IgD-negative memory B cell (primary cell): ENCODE measurements at regions not wholly inside any gene's neighbourhood (a gene's known extent, or its start where the extent isn't known, plus 50 kb on each side); places are given as distances from the start of the nearest gene placed in this dataset.
A peak's percentile ranks its signal among the peaks of the same experiment; 100 is the strongest.

ENCODE experiments used
- H3K27ac Mint-ChIP-seq, 3 donors: one replicate each; pipeline ENCODE4 v1.8.0; 2020 to 2022; ENCODE audit warnings: mild to moderate bottlenecking in 3 of 3, mixed read lengths in 3 of 3, moderate library complexity in 1 of 3
- H3K27me3 Mint-ChIP-seq: one replicate; pipeline ENCODE4 v1.8.0; 2021; ENCODE audit warnings: mixed read lengths
- H3K36me3 Mint-ChIP-seq: one replicate; pipeline ENCODE4 v1.8.0; 2020; ENCODE audit warnings: mild to moderate bottlenecking, mixed read lengths
- H3K4me1 Mint-ChIP-seq, 3 donors: one replicate each; pipeline ENCODE4 v1.8.0; 2020 to 2022; ENCODE audit warnings: mixed read lengths in 3 of 3, mild to moderate bottlenecking in 1 of 3
- H3K4me3 Mint-ChIP-seq, 4 donors: one replicate each; pipeline ENCODE4 v1.8.0; 2020 to 2022; ENCODE audit warnings: mild to moderate bottlenecking in 4 of 4, mixed read lengths in 4 of 4, moderate library complexity in 3 of 4
- H3K9me3 Mint-ChIP-seq, 3 donors: one replicate each; pipeline ENCODE4 v1.8.0; 2020 to 2021; ENCODE audit warnings: mixed read lengths in 3 of 3, mild to moderate bottlenecking in 1 of 3

DNA sequence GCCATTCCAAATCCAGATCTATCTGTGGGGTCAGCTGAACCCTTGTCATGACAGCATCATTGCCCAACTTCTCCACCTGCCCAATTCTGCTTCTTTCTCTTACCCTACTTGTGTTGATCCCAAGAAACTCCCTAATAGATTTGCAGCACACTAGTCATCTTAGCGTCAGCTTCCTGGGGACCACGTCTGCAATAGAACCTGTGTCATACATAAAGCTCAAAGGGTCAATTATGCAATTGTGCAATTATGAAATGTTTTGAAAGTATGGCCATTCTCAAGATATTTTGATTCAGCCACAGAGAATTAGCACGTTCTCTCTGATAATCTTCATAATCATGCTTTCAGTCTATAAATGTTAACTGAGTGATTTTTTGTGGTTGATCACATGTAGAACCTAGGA is 87.4 kb upstream of the PAPPA start:
- Mint-ChIP-seq H3K27me3 (peaks cover 1% of the 10 kb centered on the region), H3K4me3 (no peak overlapping the region), H3K36me3 (no peaks in the 10 kb centered on the region), H3K27ac (no peak overlapping the region), H3K9me3 (no peaks in the 10 kb centered on the region), H3K4me1 (no peaks in the 10 kb centered on the region)

DNA sequence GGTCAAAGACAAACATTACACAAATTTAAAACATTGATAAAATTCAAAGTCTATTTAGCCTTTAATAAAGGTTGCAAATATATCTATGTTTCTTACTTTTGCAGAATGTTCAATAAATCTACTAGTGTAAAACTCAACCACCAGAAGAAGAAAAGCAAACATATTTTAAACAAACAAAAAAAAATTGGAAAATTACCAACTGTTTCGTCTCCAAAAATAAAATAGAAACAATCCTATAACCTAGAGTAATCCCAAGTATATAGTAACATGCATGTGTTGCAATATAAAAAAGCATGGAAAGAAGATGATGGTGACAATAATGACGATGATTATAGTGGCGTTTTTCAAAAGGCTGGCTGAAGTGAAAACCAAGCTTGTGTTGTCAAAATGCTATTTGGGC is 86.0 kb upstream of the PAPPA start:
- no peak overlapping the region for H3K4me3 Mint-ChIP-seq
- H3K36me3 Mint-ChIP-seq: no peaks in the 10 kb centered on the region
- H3K27me3 Mint-ChIP-seq: peaks cover 1% of the 10 kb centered on the region
- no peaks in the 10 kb centered on the region for H3K4me1 Mint-ChIP-seq
- H3K9me3 Mint-ChIP-seq: no peaks in the 10 kb centered on the region
- no peak overlapping the region for H3K27ac Mint-ChIP-seq

DNA sequence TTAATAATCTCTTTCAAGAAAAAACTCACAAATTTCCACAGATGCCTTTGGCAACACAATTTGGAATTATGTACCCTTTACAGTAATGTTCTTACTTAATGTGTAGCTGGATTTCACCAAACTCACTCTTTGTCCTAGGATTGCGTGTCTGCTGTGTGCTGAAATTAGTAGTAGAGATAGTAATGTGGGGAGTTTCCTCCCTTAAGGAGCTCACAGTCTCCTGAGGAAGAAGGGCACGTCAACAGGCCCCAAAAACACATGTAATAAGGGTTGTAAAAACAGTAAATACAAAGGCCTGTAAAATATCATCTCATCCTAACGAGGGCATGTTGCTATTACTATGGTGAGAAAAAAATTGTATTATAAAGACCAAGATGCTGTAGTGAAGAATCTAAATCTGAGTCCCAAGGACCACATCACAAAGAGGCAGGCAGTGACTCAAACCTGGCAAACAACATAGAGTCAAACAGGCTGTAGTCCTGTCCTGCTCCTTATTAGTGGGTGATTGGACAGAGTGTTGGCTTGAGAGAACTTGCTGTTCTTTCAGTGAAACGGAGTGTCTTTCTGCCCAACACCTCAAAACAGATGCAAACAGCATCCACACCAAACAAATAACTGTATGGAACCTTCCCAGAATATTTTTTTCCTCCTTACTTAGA is 83.2 kb upstream of the PAPPA start:
- H3K4me1 Mint-ChIP-seq: no peaks in the 10 kb centered on the region
- no peak overlapping the region for H3K27ac Mint-ChIP-seq
- no peak overlapping the region for H3K4me3 Mint-ChIP-seq
- H3K36me3 Mint-ChIP-seq: no peaks in the 10 kb centered on the region
- no peaks in the 10 kb centered on the region for H3K27me3 Mint-ChIP-seq
- peaks cover 0 to 5% (median 0%) of the 10 kb centered on the region in 3 donors for H3K9me3 Mint-ChIP-seq

DNA sequence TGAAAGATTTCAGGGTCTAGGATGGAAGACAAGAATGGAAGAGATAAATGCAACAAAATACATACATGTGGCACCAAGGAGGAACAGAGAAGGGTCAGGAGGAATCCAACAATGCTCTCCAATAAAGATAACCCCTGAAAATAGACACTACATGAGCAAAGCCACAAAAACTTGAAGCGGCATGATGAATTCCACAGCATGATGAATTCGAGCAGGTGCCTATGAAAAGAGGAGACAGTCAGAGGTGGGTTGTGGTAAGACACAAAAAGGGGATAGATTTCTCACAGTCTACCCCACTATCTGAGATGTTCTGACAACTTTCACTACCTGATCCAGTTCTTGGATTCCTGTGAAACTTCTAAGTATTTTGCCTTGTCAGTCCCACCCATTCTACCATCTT is 81.5 kb upstream of the PAPPA start:
- Mint-ChIP-seq H3K36me3 (no peaks in the 10 kb centered on the region), H3K27ac (no peak overlapping the region), H3K9me3 (peaks cover 0 to 5% (median 0%) of the 10 kb centered on the region in 3 donors), H3K27me3 (no peaks in the 10 kb centered on the region), H3K4me3 (no peak overlapping the region), H3K4me1 (no peaks in the 10 kb centered on the region)

DNA sequence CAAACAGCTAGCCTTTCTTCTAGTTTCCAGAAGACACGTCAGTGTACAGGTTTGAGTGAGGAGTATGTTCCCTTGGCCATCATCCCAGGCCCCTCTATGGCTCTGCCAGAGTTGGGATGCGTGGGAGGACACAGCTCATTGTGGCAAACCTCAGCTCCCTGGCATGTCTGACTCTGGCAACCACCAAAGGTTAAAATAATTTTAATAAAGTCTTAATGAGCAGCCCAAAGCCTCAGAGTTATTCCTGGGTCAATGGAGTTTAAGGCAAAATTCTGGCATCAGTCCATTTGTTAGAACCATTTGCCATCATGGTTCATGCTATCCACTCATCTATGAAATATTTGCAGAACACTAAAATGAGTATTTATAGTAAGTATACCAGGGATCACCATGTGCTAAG is 79.8 kb upstream of the PAPPA start:
- peaks cover 0 to 5% (median 0%) of the 10 kb centered on the region in 3 donors for H3K9me3 Mint-ChIP-seq
- no peak overlapping the region for H3K27ac Mint-ChIP-seq
- no peaks in the 10 kb centered on the region for H3K4me1 Mint-ChIP-seq
- H3K4me3 Mint-ChIP-seq: no peak overlapping the region
- H3K27me3 Mint-ChIP-seq: no peaks in the 10 kb centered on the region
- no peaks in the 10 kb centered on the region for H3K36me3 Mint-ChIP-seq

DNA sequence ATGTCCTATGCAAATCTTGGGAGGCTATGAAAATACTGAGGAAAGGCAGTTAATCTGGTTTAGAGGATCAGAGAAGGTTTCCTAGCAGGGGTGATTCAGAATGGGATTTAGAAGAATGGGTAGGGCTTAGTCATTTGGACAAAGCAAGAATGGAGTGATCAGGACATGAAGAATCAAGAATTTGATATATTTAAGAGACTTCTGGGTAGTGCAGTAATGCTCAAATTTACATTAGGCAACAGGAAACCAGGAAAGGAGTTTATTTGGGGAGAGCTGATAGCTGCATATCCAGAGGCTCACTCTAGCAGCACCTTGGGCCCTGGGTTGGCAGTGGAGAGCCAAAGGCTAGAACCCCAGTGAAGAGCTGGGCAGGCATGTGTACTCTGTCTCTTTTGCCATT is 78.9 kb upstream of the PAPPA start:
- no peak overlapping the region for H3K27ac Mint-ChIP-seq
- no peaks in the 10 kb centered on the region for H3K27me3 Mint-ChIP-seq
- H3K4me3 Mint-ChIP-seq: no peak overlapping the region
- no peaks in the 10 kb centered on the region for H3K4me1 Mint-ChIP-seq
- peaks cover 0 to 5% (median 0%) of the 10 kb centered on the region in 3 donors for H3K9me3 Mint-ChIP-seq
- H3K36me3 Mint-ChIP-seq: no peaks in the 10 kb centered on the region

DNA sequence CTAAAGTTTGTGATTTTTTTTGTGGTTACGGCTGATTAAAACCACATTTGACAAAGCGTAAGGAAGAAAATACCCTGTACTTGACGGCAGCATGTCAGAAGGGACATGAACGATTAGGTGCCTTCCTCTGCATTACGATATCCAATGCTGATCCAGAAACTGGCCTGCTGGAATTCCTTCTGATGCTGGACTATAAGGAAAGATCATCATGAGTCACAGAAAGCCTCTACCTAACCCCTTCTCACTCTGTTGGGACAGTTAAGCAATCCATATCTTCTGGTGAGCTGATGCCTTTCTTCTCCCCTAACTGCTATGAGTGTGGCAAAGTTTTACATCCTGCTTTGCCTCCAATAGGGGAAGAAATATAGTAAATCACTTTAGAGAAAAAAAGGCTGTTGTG is 78.4 kb upstream of the PAPPA start:
- no peaks in the 10 kb centered on the region for H3K27me3 Mint-ChIP-seq
- H3K36me3 Mint-ChIP-seq: no peaks in the 10 kb centered on the region
- H3K27ac Mint-ChIP-seq: no peak overlapping the region
- H3K4me1 Mint-ChIP-seq: no peaks in the 10 kb centered on the region
- H3K4me3 Mint-ChIP-seq: no peak overlapping the region
- H3K9me3 Mint-ChIP-seq: peaks cover 0 to 5% (median 0%) of the 10 kb centered on the region in 3 donors

DNA sequence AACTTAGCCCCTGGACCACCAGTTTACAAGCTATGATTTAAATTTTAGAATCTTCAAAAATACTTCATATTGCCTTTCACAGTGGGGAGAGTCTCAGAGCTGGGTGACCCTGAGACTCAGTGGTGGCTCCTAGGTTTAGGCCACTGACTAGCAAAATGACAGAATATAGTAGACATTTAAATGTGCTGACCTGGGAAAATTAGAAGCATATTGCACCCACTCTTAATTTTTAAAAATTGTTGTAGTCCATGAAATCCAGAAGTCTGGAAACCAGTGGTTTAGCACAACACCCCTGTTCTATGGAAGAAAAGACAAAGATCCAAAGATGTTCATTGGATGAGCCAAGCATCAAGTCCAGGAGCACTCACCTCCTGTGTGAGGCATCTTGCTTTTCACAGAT is 75.0 kb upstream of the PAPPA start:
- Mint-ChIP-seq H3K4me3 (no peak overlapping the region), H3K4me1 (no peaks in the 10 kb centered on the region), H3K36me3 (no peaks in the 10 kb centered on the region), H3K27ac (no peak overlapping the region), H3K9me3 (peaks cover 0 to 2% (median 0%) of the 10 kb centered on the region in 3 donors), H3K27me3 (no peaks in the 10 kb centered on the region)

DNA sequence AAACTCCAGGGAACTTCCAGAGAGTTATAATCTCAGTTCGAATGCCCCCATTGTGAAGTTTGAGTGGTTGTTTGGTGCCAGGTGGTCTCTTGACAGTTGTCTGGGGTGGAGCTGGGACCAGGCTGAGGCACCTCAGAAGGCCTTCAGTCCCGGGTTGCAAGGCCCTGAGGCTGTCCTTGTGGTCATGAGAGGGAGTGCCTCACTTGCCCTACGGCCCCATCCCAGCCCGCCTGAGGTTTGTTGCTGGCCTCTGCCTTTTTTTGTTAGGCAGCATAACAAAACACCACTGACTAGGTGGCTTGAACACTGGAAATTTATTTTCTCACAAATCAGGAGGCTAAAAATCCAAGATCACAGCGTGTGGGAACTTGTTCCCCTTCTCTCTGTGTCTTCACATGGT is 73.0 kb upstream of the PAPPA start:
- Mint-ChIP-seq H3K9me3 (no peaks in the 10 kb centered on the region), H3K36me3 (no peaks in the 10 kb centered on the region), H3K4me1 (no peaks in the 10 kb centered on the region), H3K27me3 (no peaks in the 10 kb centered on the region), H3K4me3 (no peak overlapping the region), H3K27ac (peak overlapping the region in 1 of 3 donors; percentile 55)

DNA sequence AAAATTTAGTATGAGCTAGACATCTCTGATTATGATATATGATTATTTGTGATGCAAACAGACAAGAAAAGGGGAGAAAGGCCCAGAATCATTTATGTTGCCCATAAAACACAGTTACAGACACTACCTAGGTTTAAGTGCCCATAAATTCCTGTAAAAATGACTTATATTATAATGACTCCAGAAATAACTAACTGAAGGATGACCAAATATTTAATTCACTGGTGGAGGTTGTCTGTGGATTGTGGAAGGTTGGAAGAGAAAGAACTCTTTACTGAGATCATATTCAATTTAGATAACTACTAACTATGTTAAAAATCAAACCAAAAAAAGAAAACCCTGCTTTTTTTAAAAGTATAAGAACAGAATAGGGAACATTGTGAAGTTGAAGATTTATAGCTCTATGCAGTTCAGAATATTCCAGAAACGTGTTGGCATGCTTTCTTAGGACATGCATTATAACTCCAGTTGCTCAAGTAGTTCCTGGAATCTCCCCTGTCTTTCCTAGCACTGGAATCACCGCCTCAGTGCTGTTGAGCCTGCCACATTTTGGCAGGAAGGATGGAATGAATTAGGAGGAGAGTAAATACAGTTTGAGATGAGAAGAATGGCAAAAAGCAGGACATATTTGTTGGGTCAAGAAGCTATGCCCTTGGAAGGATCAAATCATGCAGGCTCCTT is 72.0 kb upstream of the PAPPA start:
- no peaks in the 10 kb centered on the region for H3K9me3 Mint-ChIP-seq
- no peaks in the 10 kb centered on the region for H3K36me3 Mint-ChIP-seq
- no peak overlapping the region for H3K4me3 Mint-ChIP-seq
- no peaks in the 10 kb centered on the region for H3K4me1 Mint-ChIP-seq
- H3K27me3 Mint-ChIP-seq: no peaks in the 10 kb centered on the region
- no peak overlapping the region for H3K27ac Mint-ChIP-seq

DNA sequence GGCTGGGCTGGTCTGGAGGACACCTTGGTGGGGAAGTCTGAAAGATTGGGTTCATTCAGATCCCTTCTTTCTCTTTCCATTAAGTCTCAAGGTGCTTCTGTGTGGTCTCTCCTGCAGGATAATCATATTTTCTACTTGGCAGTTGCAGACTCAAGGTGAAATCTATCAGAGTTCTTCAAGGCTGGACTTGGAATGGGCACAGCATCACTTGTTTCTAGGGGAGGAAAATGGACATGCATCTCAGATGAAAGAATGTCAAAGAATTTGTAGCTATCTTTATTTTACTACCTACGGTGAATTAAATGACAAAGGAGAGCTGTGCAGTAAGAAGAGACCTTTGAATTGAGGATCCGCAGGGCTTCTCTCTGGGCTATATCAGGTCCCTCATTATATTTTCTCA is 69.8 kb upstream of the PAPPA start:
- Mint-ChIP-seq H3K9me3 (peaks cover 0 to 2% (median 2%) of the 10 kb centered on the region in 3 donors), H3K4me1 (no peaks in the 10 kb centered on the region), H3K27ac (no peak overlapping the region), H3K36me3 (no peaks in the 10 kb centered on the region), H3K27me3 (no peaks in the 10 kb centered on the region), H3K4me3 (no peak overlapping the region)

DNA sequence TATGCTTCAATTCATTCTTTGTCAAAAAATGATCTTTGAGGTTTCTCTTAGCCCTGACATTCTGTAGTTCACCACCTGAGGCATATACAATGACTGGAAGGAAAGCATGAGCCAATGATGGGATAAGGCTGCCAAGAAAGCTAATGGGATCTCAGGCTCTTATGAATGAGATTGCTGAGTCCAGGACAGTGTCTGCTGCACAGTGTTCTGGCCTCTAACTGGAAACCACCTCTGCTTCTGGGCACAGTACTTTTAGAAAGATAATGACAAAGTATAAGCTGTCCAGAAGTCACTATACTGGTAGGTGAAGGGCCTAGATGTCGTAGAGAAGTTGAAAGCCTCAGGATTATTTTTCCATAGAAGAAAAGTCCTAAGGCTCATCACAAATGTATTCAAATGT is 69.1 kb upstream of the PAPPA start:
- Mint-ChIP-seq H3K36me3 (no peaks in the 10 kb centered on the region), H3K27ac (no peak overlapping the region), H3K4me1 (no peaks in the 10 kb centered on the region)

DNA sequence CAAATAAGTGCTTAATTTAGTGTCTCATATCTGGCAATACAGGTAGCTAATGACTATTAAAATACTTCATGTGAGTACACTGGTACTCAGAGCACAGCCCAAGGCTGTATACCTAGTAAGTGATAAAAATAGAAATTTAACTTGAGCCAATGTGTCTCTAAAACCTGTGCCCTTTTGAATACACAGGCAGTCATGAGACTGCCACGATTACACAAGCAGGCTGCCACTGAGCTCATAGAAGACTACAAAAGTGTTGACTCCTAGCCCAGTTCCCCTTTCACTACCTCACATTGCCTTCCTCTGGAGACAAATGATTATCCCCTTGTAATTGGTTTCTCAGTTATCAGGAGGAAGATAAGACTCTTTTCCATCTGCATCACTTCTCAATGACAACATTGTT is 66.3 kb upstream of the PAPPA start:
- Mint-ChIP-seq H3K4me1 (no peaks in the 10 kb centered on the region), H3K27ac (no peak overlapping the region), H3K27me3 (no peaks in the 10 kb centered on the region), H3K36me3 (no peaks in the 10 kb centered on the region), H3K4me3 (no peak overlapping the region), H3K9me3 (peaks cover 1 to 15% (median 2%) of the 10 kb centered on the region in 3 donors)

More for the DNA sequence above, 69.1 kb upstream of the PAPPA start:
- Mint-ChIP-seq H3K4me3 (no peak overlapping the region), H3K9me3 (peaks cover 0 to 4% (median 2%) of the 10 kb centered on the region in 3 donors), H3K27me3 (no peaks in the 10 kb centered on the region)

DNA sequence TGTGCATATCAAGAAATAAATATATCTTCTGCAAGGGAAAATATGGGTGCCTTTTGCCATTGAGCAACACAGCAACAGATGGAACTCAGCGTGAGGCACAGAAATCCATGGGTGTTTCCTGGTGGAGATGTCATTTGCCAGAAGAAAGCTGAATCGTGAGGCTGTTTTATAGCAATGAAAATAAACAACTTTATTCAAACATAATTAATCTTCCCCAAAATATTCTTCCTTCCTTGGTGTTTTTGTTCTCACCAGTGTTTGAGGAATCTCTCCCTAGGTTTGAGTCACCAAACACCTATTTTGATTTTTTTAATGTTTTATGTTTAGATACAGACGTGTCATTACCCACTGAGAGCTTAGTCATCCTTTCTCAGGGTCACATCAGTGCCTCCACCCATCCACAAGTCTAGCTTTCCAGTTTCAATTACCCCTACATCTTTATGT is 65.8 kb upstream of the PAPPA start:
- no peak overlapping the region for H3K27ac Mint-ChIP-seq
- H3K4me1 Mint-ChIP-seq: no peaks in the 10 kb centered on the region
- no peaks in the 10 kb centered on the region for H3K36me3 Mint-ChIP-seq
- H3K4me3 Mint-ChIP-seq: no peak overlapping the region
- H3K27me3 Mint-ChIP-seq: no peaks in the 10 kb centered on the region
- H3K9me3 Mint-ChIP-seq: peaks cover 1 to 15% (median 2%) of the 10 kb centered on the region in 3 donors

DNA sequence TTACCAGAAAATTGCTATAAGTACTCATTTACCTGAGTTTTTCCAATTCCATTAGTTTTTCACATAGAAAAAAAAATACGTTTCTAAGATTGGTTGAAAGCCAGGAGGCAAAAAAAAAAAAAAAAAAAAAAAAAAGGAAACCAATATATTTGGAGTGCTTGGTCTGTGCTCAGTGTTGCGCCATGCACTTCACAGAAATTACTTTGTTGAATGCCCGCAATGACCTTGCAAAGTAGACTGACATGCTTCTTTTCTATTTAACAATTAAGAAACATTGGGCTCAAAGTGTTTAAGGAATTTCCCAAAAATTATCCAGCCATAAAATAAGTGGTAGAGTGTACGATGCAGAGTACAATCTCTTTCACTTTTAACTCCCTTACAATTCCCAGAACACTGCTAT is 65.2 kb upstream of the PAPPA start:
- Mint-ChIP-seq H3K9me3 (peaks cover 1 to 15% (median 2%) of the 10 kb centered on the region in 3 donors), H3K36me3 (no peaks in the 10 kb centered on the region), H3K27me3 (no peaks in the 10 kb centered on the region), H3K4me3 (no peak overlapping the region), H3K27ac (no peak overlapping the region), H3K4me1 (no peaks in the 10 kb centered on the region)
